ENCODE measurements at regions not wholly inside any gene's neighbourhood (a gene's known extent, or its start where the extent isn't known, plus 50 kb on each side); places are given as distances from the start of the nearest gene placed in this dataset.

GRCh38 chr3:146313746-146314111 lies 62.8 kb upstream of the PLSCR4 start:
- no peak overlapping the region for H3K4me3 Mint-ChIP-seq
- H3K27ac Mint-ChIP-seq, result no peak overlapping the region
- intact Hi-C loops (cut with micrococcal nuclease), result no loop called here
- peaks cover 7% of the 10 kb centered on the region for H3K27me3 Mint-ChIP-seq
- ATAC-seq, result no peak
- H3K4me1 Mint-ChIP-seq (ENCODE audit: low read depth), result no peaks in the 10 kb centered on the region
- TF ChIP-seq CTCF (IDR thresholded peaks at IDR 0.05), result no peak
- ChIA-PET POLR2A (no interaction called here), CTCF (no interaction called here)
- no peaks in the 10 kb centered on the region for H3K36me3 Mint-ChIP-seq (ENCODE audit: low read depth)
- no peak for DNase-seq
- no peaks in the 10 kb centered on the region for H3K9me3 Mint-ChIP-seq

- Mint-ChIP-seq H3K4me1 (ENCODE audit: low read depth) (no peaks in the 10 kb centered on the region), H3K36me3 (ENCODE audit: low read depth) (no peaks in the 10 kb centered on the region), H3K9me3 (no peaks in the 10 kb centered on the region), H3K27me3 (peaks cover 7% of the 10 kb centered on the region), H3K4me3 (no peak overlapping the region), H3K27ac (no peak overlapping the region)
- no peak for TF ChIP-seq CTCF (IDR thresholded peaks at IDR 0.05)
- ATAC-seq (no peak), DNase-seq (no peak)
- POLR2A ChIA-PET, result no interaction called here
- intact Hi-C loops (cut with micrococcal nuclease), result no loop called here
- CTCF ChIA-PET, result no interaction called here
Observed at GRCh38 chr3:146313031-146313745, 62.3 kb upstream of the PLSCR4 start.

- CTCF ChIA-PET, result no interaction called here
- H3K4me1 Mint-ChIP-seq (ENCODE audit: low read depth), result no peaks in the 10 kb centered on the region
- no peak overlapping the region for H3K4me3 Mint-ChIP-seq
- peaks cover 5% of the 10 kb centered on the region for H3K27me3 Mint-ChIP-seq
- no peaks in the 10 kb centered on the region for H3K9me3 Mint-ChIP-seq
- DNase-seq (no peak), ATAC-seq (no peak)
- POLR2A ChIA-PET, result no interaction called here
- no peaks in the 10 kb centered on the region for H3K36me3 Mint-ChIP-seq (ENCODE audit: low read depth)
- intact Hi-C loops (cut with micrococcal nuclease), result no loop called here
- TF ChIP-seq CTCF (IDR thresholded peaks at IDR 0.05), result no peak
- no peak overlapping the region for H3K27ac Mint-ChIP-seq
Observed at GRCh38 chr3:146308682-146309081, 57.8 kb upstream of the PLSCR4 start.

GRCh38 chr3:146308222-146308621 lies 57.3 kb upstream of the PLSCR4 start:
- no peak for TF ChIP-seq CTCF (IDR thresholded peaks at IDR 0.05)
- Mint-ChIP-seq H3K27me3 (peaks cover 5% of the 10 kb centered on the region), H3K9me3 (no peaks in the 10 kb centered on the region), H3K4me1 (ENCODE audit: low read depth) (no peaks in the 10 kb centered on the region), H3K27ac (no peak overlapping the region), H3K4me3 (no peak overlapping the region), H3K36me3 (ENCODE audit: low read depth) (no peaks in the 10 kb centered on the region)
- POLR2A ChIA-PET, result no interaction called here
- intact Hi-C loops (cut with micrococcal nuclease), result no loop called here
- DNase-seq, result no peak
- CTCF ChIA-PET, result no interaction called here
- no peak for ATAC-seq

GRCh38 chr3:146307456-146307725 lies 56.5 kb upstream of the PLSCR4 start:
- intact Hi-C loops (cut with micrococcal nuclease), result no loop called here
- peaks cover 8% of the 10 kb centered on the region for H3K27me3 Mint-ChIP-seq
- H3K9me3 Mint-ChIP-seq, result peaks cover 4% of the 10 kb centered on the region
- H3K27ac Mint-ChIP-seq, result no peak overlapping the region
- TF ChIP-seq CTCF (IDR thresholded peaks at IDR 0.05), result no peak
- CTCF ChIA-PET, result no interaction called here
- ATAC-seq (no peak), DNase-seq (no peak)
- no peak overlapping the region for H3K4me3 Mint-ChIP-seq
- POLR2A ChIA-PET, result no interaction called here
- no peaks in the 10 kb centered on the region for H3K36me3 Mint-ChIP-seq (ENCODE audit: low read depth)
- no peaks in the 10 kb centered on the region for H3K4me1 Mint-ChIP-seq (ENCODE audit: low read depth)

Measured in activated CD8-positive, alpha-beta T cell treated with anti-CD3 and anti-CD28 coated beads for 36 hours (primary cell).